ENCODE measurements at regions not wholly inside any gene's neighbourhood (a gene's known extent, or its start where the extent isn't known, plus 50 kb on each side); places are given as distances from the start of the nearest gene placed in this dataset.
"Not testable (repeated sequence)": the region's sequence is repeated elsewhere in the genome, so short reads cannot be mapped to it uniquely, and the experiment has no call there.

GRCh38 chr2:129499747-129500146, 479.7 kb upstream of the RAB6C start:
- CTCF ChIA-PET, result no interaction called here
- no peak for TF ChIP-seq CTCF (IDR thresholded peaks at IDR 0.05; ENCODE audit: low read depth, low read length)
- Histone ChIP-seq H3K9me3 (ENCODE audit: control insufficient read depth, insufficient read depth, low read length) (peaks cover 22% of the 10 kb centered on the region; the same call in 1 of the 2 replicates), H3K27ac (ENCODE audit: low read depth, low read length) (no peak overlapping the region), H3K4me3 (ENCODE audit: low read depth, low read length) (no peak overlapping the region), H3K27me3 (ENCODE audit: control insufficient read depth, insufficient read depth, low read length) (no peaks in the 10 kb centered on the region)
- no peak for DNase-seq (ENCODE audit: low read depth, low spot score)
- POLR2A ChIA-PET, result no interaction called here

GRCh38 chr2:129502781-129503180, 476.7 kb upstream of the RAB6C start:
- ChIA-PET POLR2A (no interaction called here), CTCF (no interaction called here)
- TF ChIP-seq CTCF (IDR thresholded peaks at IDR 0.05; ENCODE audit: low read depth, low read length), result no peak

GRCh38 chr2:129504646-129505045, 474.8 kb upstream of the RAB6C start:
- TF ChIP-seq CTCF (IDR thresholded peaks at IDR 0.05; ENCODE audit: low read depth, low read length), result no peak
- Histone ChIP-seq H3K27ac (ENCODE audit: low read depth, low read length) (no peak overlapping the region), H3K4me3 (ENCODE audit: low read depth, low read length) (no peak overlapping the region), H3K9me3 (ENCODE audit: control insufficient read depth, insufficient read depth, low read length) (peaks cover 16% of the 10 kb centered on the region; the same call in 1 of the 2 replicates), H3K27me3 (ENCODE audit: control insufficient read depth, insufficient read depth, low read length) (no peaks in the 10 kb centered on the region)
- CTCF ChIA-PET, result no interaction called here
- DNase-seq (ENCODE audit: low read depth, low spot score), result no peak
- POLR2A ChIA-PET, result no interaction called here

More at GRCh38 chr2:129502781-129503180, 476.7 kb upstream of the RAB6C start:
- no peak for DNase-seq (ENCODE audit: low read depth, low spot score)
- H3K27ac ChIP-seq (ENCODE audit: low read depth, low read length), result no peak overlapping the region
- no peak overlapping the region for H3K4me3 ChIP-seq (ENCODE audit: low read depth, low read length)
- no peaks in the 10 kb centered on the region for H3K27me3 ChIP-seq (ENCODE audit: control insufficient read depth, insufficient read depth, low read length)
- peaks cover 19% of the 10 kb centered on the region; the same call in 1 of the 2 replicates for H3K9me3 ChIP-seq (ENCODE audit: control insufficient read depth, insufficient read depth, low read length)

GRCh38 chr2:129518937-129519336, 460.5 kb upstream of the RAB6C start:
- peaks cover 14% of the 10 kb centered on the region for H3K9me3 ChIP-seq (ENCODE audit: control insufficient read depth, insufficient read depth, low read length)
- CTCF ChIA-PET, result no interaction called here
- no peak for DNase-seq (ENCODE audit: low read depth, low spot score)
- no peak for TF ChIP-seq CTCF (IDR thresholded peaks at IDR 0.05; ENCODE audit: low read depth, low read length)
- POLR2A ChIA-PET, result no interaction called here
- H3K4me3 ChIP-seq (ENCODE audit: low read depth, low read length), result no peak overlapping the region
- H3K27ac ChIP-seq (ENCODE audit: low read depth, low read length), result no peak overlapping the region
- no peaks in the 10 kb centered on the region for H3K27me3 ChIP-seq (ENCODE audit: control insufficient read depth, insufficient read depth, low read length)

GRCh38 chr2:129532158-129532557, 447.3 kb upstream of the RAB6C start:
- CTCF ChIA-PET; H3K27me3 ChIP-seq (ENCODE audit: control insufficient read depth, insufficient read depth, low read length); H3K9me3 ChIP-seq (ENCODE audit: control insufficient read depth, insufficient read depth, low read length); DNase-seq (ENCODE audit: low read depth, low spot score); H3K27ac ChIP-seq (ENCODE audit: low read depth, low read length); H3K4me3 ChIP-seq (ENCODE audit: low read depth, low read length); POLR2A ChIA-PET: not testable (repeated sequence)

GRCh38 chr2:129548880-129549279, 430.6 kb upstream of the RAB6C start:
- DNase-seq (ENCODE audit: low read depth, low spot score), result no peak
- Histone ChIP-seq H3K27me3 (ENCODE audit: control insufficient read depth, insufficient read depth, low read length) (no peaks in the 10 kb centered on the region), H3K9me3 (ENCODE audit: control insufficient read depth, insufficient read depth, low read length) (peaks cover 31% of the 10 kb centered on the region), H3K4me3 (ENCODE audit: low read depth, low read length) (no peak overlapping the region), H3K27ac (ENCODE audit: low read depth, low read length) (no peak overlapping the region)
- ChIA-PET POLR2A (no interaction called here), CTCF (no interaction called here)
- TF ChIP-seq CTCF (IDR thresholded peaks at IDR 0.05; ENCODE audit: low read depth, low read length), result no peak

All from AG04450 (cell line).